Upper lobe of right lung (tissue), 1 donor: ENCODE measurements at regions not wholly inside any gene's neighbourhood (a gene's known extent, or its start where the extent isn't known, plus 50 kb on each side); places are given as distances from the start of the nearest gene placed in this dataset.

Experiments used
- ATAC-seq: fragments of 200-7000 bp; cut with Tn5 transposase; one replicate; pipeline ENCODE4 v1.9.1; 2020; ENCODE audit warnings: mild to moderate bottlenecking, moderate library complexity
- DNase-seq: peaks from one replicate; pipeline ENCODE4 v3.0.0-alpha.2; 2020
- H3K27ac ChIP-seq: fragments of 200-600 bp; one replicate; pipeline ENCODE4 v1.8.0; 2022
- H3K27me3 ChIP-seq: fragments of 200-600 bp; one replicate; pipeline ENCODE4 v1.8.0; 2022; ENCODE audit warnings: mild to moderate bottlenecking
- H3K36me3 ChIP-seq: fragments of 200-600 bp; one replicate; pipeline ENCODE4 v1.8.0; 2022
- H3K4me1 ChIP-seq: fragments of 200-600 bp; one replicate; pipeline ENCODE4 v1.8.0; 2022
- H3K4me3 ChIP-seq: fragments of 200-600 bp; one replicate; pipeline ENCODE4 v1.8.0; 2022; ENCODE audit warnings: mild to moderate bottlenecking
- H3K9me3 ChIP-seq: fragments of 200-600 bp; one replicate; pipeline ENCODE4 v1.8.0; 2022
- intact Hi-C: fragments of 100-400 bp; cut with DNase I; formaldehyde crosslinking; loops from one replicate; pipeline ENCODE4 v1.11.0; 2022
- TF ChIP-seq, protein P1 (sequence below): fragments of 200-600 bp; IDR thresholded peaks from one replicate; pipeline ENCODE4 v1.8.0; 2022; ENCODE audit warnings: antibody characterized with exemption
- donor health status: DM: no; HTN: yes; CAD: no; lungs with severe emphysema.

GRCh38 chr3:29064085-29064484 is 216.8 kb upstream of the RBMS3 start:
- Histone ChIP-seq H3K27ac (no peak overlapping the region), H3K9me3 (no peaks in the 10 kb centered on the region), H3K36me3 (no peaks in the 10 kb centered on the region), H3K4me3 (no peak overlapping the region), H3K27me3 (no peaks in the 10 kb centered on the region), H3K4me1 (peaks cover 7% of the 10 kb centered on the region)
- DNase-seq = no peak
- TF ChIP-seq, protein P1, sequence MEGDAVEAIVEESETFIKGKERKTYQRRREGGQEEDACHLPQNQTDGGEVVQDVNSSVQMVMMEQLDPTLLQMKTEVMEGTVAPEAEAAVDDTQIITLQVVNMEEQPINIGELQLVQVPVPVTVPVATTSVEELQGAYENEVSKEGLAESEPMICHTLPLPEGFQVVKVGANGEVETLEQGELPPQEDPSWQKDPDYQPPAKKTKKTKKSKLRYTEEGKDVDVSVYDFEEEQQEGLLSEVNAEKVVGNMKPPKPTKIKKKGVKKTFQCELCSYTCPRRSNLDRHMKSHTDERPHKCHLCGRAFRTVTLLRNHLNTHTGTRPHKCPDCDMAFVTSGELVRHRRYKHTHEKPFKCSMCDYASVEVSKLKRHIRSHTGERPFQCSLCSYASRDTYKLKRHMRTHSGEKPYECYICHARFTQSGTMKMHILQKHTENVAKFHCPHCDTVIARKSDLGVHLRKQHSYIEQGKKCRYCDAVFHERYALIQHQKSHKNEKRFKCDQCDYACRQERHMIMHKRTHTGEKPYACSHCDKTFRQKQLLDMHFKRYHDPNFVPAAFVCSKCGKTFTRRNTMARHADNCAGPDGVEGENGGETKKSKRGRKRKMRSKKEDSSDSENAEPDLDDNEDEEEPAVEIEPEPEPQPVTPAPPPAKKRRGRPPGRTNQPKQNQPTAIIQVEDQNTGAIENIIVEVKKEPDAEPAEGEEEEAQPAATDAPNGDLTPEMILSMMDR = no peak
- intact Hi-C loops = no loop called here
- no peak for ATAC-seq

DNA sequence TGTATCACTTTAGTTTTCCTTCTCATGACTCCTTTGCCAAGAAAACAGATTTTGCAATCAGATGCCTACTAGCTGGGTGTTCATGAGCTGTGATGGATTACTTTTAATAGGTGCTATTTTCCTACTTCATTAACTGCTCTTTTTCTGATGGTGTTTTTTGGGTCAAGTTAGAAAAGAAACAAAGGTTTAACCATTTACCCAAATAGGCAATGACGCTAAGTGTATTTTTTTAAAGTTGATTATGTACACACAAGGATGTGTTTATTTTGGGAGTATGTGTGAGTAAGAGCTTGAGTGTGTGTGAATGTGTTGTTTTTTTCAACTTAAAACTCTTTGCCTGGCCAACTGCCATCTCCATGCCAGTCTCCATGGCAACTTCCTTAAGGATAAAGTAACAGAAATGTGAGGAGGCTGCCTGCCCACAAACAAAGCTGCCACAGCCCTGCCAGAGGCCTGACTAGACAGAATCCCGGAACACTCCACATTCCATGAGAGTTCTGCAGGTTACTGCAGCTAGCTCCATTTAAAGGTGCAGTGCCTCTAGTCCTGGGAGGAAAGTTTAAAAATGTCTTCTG is 215.6 kb upstream of the RBMS3 start:
- no peaks in the 10 kb centered on the region for H3K9me3 ChIP-seq
- no peaks in the 10 kb centered on the region for H3K27me3 ChIP-seq
- peaks cover 7% of the 10 kb centered on the region for H3K4me1 ChIP-seq
- H3K4me3 ChIP-seq = no peak overlapping the region
- H3K27ac ChIP-seq = no peak overlapping the region
- DNase-seq = peak; percentile 86
- intact Hi-C loops = no loop called here
- ATAC-seq = peak; percentile 100
- TF ChIP-seq, protein P1 = no peak
- H3K36me3 ChIP-seq = no peaks in the 10 kb centered on the region

DNA sequence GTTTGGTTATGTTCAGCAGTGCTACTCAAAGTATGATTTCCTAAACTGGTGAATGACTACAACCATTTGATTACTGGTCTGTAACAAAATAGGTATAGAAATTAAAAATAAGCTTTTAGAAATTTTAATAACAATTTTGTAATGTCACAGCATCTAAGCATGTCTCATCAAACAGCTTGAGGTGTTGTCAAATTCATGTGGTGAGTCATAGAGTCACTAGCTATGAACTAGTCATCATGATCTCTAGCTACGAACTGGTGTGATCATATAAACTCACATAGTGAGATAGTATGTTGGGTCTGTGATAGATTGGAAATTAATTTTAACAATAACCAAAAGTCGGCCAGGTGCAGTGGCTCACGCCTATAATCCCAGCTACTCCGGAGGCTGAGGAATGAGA is 213.9 kb upstream of the RBMS3 start:
- intact Hi-C loops = no loop called here

DNA sequence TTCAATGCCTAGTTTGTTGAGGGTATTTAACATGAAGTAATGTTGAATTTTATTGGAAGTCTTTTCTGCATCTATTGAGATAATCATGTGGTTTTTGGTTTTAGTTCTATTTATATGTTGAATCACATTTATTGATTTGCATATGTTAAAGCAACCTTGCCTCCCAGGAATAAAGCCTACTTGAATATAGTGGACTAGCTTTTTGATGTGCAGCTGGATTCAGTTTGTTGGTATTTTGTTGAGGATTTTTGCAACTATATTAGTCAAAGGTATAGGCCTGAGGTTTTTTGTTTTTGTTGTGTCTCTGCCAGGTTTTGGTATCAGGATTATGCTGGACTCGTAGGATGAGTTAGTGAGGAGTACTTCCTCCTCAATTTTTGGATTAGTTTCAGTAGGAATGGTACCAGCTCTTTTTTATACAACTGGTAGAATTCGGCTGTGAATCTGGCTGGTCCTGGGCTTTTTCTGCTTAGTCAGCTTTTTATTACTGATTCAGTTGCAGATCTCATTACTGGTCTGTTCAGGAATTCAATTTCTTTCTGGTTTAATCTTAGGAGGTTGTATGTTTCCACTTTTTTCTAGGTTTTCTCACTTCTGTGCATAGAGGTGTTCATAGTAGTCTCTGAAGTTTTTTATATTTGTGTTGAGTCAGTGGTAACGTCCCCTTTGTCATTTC is 209.8 kb upstream of the RBMS3 start:
- intact Hi-C loops = no loop called here
- TF ChIP-seq, protein P1 = no peak
- no peak for ATAC-seq

More for the DNA sequence above, 213.9 kb upstream of the RBMS3 start:
- H3K4me3 ChIP-seq = no peak overlapping the region
- H3K27ac ChIP-seq = no peak overlapping the region
- ATAC-seq = no peak
- no peaks in the 10 kb centered on the region for H3K36me3 ChIP-seq
- no peak for DNase-seq
- H3K27me3 ChIP-seq = no peaks in the 10 kb centered on the region
- TF ChIP-seq, protein P1 = no peak
- peaks cover 7% of the 10 kb centered on the region for H3K4me1 ChIP-seq
- H3K9me3 ChIP-seq = no peaks in the 10 kb centered on the region

DNA sequence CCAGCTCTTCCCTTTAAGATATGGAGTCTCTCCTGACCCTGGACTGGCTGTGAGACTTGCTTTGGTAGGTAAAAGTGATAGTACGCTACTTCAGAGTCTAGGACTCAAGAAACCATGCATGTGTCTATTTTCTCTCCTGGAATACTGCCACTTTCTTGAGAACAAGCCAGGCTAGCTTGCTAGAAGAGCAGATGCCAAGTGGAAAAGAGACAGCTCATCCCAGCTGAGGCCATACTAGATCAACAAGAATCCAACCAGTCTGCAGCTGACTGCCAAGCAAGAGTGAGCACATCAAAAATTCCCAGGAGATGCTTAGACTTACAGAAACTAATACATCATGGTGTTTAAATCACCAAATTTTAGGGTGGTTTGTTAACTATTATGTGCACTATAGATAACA is 208.3 kb upstream of the RBMS3 start:
- H3K4me3 ChIP-seq = no peak overlapping the region
- DNase-seq (no peak), ATAC-seq (no peak)
- TF ChIP-seq, protein P1 = no peak
- H3K4me1 ChIP-seq = no peaks in the 10 kb centered on the region
- no peak overlapping the region for H3K27ac ChIP-seq
- H3K27me3 ChIP-seq = no peaks in the 10 kb centered on the region
- H3K9me3 ChIP-seq = no peaks in the 10 kb centered on the region
- intact Hi-C loops = no loop called here
- no peaks in the 10 kb centered on the region for H3K36me3 ChIP-seq

More for the DNA sequence above, 209.8 kb upstream of the RBMS3 start:
- no peaks in the 10 kb centered on the region for H3K9me3 ChIP-seq
- no peaks in the 10 kb centered on the region for H3K36me3 ChIP-seq
- no peaks in the 10 kb centered on the region for H3K4me1 ChIP-seq
- DNase-seq = no peak
- H3K4me3 ChIP-seq = no peak overlapping the region
- no peak overlapping the region for H3K27ac ChIP-seq
- H3K27me3 ChIP-seq = no peaks in the 10 kb centered on the region
